IMR-90 (cell line): ENCODE measurements at regions not wholly inside any gene's neighbourhood (a gene's known extent, or its start where the extent isn't known, plus 50 kb on each side); places are given as distances from the start of the nearest gene placed in this dataset.

Experiments
- POLR2A ChIP-seq: IDR thresholded peaks from 2 replicates; pipeline ENCODE4 v1.6.1; 2012; ENCODE audit warnings: mild to moderate bottlenecking, low read depth, low read length
- RCOR1 ChIP-seq: IDR thresholded peaks from 2 replicates; pipeline ENCODE4 v1.6.1; 2012; ENCODE audit warnings: mild to moderate bottlenecking, low read length, improper control_type of control experiment; ENCODE audit not compliant: insufficient replicate concordance
- RFX5 ChIP-seq: IDR thresholded peaks from 2 replicates; pipeline ENCODE4 v1.8.0; 2012; ENCODE audit warnings: low read depth, mild to moderate bottlenecking, low read length, moderate library complexity
- TF ChIP-seq, protein P1 (sequence below): conservative IDR thresholded peaks from 2 replicates; pipeline ENCODE4 v1.5.1; 2012; ENCODE audit warnings: mild to moderate bottlenecking, low read depth, low read length, improper control_type of control experiment

DNA sequence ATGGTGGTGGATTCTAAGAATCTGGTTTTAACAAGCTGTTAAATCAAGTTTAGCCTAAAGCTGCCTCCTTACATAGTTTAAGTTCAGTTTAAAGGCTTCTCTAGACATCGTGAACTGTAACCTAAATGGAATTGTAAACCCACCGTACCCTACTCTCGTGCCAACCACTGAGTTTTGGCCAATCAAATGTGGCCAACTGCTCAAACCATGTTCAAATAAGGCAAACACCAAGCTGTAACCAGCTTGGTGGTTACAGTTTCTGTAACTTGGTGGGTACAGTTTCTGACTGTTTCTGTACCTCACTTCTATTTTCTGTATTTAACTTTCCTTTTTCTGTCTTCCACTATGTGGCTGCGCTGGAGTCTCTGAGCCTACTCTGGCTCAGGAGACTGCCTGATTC, 131.9 kb upstream of the DDHD1 start:
- TF ChIP-seq POLR2A (no peak), RFX5 (no peak), RCOR1 (no peak)
- TF ChIP-seq, protein P1, sequence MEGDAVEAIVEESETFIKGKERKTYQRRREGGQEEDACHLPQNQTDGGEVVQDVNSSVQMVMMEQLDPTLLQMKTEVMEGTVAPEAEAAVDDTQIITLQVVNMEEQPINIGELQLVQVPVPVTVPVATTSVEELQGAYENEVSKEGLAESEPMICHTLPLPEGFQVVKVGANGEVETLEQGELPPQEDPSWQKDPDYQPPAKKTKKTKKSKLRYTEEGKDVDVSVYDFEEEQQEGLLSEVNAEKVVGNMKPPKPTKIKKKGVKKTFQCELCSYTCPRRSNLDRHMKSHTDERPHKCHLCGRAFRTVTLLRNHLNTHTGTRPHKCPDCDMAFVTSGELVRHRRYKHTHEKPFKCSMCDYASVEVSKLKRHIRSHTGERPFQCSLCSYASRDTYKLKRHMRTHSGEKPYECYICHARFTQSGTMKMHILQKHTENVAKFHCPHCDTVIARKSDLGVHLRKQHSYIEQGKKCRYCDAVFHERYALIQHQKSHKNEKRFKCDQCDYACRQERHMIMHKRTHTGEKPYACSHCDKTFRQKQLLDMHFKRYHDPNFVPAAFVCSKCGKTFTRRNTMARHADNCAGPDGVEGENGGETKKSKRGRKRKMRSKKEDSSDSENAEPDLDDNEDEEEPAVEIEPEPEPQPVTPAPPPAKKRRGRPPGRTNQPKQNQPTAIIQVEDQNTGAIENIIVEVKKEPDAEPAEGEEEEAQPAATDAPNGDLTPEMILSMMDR: no peak
